ENCODE measurements at regions not wholly inside any gene's neighbourhood (a gene's known extent, or its start where the extent isn't known, plus 50 kb on each side); places are given as distances from the start of the nearest gene placed in this dataset.

DNA sequence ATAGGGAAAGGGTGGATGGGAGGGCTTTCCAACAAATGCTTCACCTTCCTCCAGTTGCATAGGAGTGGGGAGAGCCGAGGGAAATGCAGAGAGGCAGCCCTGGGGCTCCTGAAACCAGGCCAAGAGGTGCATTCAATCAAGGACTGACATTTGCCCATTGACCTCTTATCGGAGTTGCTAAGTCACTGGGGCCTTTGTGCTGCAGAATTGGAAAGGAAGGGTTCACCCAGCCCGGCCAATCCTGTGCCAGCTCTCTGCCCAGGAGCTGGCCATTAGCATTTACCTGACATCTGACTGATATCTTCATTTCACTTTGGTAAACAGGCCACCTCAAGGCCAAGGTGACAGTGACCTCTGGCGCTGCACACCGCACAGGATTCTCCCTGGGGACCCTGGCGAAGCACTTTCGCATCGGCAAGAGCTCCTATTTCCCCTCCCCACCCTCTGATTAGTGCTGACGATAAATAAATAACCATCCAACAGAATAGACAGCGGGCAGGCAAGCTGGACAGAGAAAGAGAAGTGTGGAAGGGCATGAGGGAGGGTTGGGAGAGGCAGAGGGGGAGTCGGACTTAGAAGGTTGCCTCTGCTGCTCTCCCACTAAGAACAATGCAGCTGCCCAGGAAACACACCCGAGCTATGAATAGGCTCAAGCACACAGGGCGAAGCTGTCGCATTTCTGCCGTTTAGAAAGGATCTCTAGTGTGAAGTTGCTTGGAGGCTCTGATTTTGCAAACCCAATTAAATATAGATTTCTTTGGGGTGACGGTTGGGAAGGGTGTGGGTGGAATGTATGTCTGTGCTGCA is 57.0 kb upstream of the BOD1 start:
- H3K36me3 ChIP-seq (ENCODE audit: insufficient read depth, low read length): no peaks in the 10 kb centered on the region
- DNase-seq (no peak), ATAC-seq (ENCODE audit: poor library complexity) (no peak)
- H3K9me3 Mint-ChIP-seq: no peaks in the 10 kb centered on the region
- no peaks in the 10 kb centered on the region for H3K36me3 Mint-ChIP-seq (ENCODE audit: low read depth)
- peaks cover 10 to 14% of the 10 kb centered on the region in 2 experiments for H3K9me3 ChIP-seq (ENCODE audit: control insufficient read depth in 1 of 2, insufficient read depth in 1 of 2, low read length in 2 of 2)
- H3K27me3 Mint-ChIP-seq: peaks cover 10% of the 10 kb centered on the region
- no peak overlapping the region for H3K27ac Mint-ChIP-seq
- H3K27ac ChIP-seq (ENCODE audit: low read depth in 1 of 2, low read length in 2 of 2): no peak overlapping the region
- TF ChIP-seq, protein P1, sequence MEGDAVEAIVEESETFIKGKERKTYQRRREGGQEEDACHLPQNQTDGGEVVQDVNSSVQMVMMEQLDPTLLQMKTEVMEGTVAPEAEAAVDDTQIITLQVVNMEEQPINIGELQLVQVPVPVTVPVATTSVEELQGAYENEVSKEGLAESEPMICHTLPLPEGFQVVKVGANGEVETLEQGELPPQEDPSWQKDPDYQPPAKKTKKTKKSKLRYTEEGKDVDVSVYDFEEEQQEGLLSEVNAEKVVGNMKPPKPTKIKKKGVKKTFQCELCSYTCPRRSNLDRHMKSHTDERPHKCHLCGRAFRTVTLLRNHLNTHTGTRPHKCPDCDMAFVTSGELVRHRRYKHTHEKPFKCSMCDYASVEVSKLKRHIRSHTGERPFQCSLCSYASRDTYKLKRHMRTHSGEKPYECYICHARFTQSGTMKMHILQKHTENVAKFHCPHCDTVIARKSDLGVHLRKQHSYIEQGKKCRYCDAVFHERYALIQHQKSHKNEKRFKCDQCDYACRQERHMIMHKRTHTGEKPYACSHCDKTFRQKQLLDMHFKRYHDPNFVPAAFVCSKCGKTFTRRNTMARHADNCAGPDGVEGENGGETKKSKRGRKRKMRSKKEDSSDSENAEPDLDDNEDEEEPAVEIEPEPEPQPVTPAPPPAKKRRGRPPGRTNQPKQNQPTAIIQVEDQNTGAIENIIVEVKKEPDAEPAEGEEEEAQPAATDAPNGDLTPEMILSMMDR (IDR thresholded peaks at IDR 0.05): no peak
- no peaks in the 10 kb centered on the region for H3K4me1 Mint-ChIP-seq (ENCODE audit: low read depth)
- no peak overlapping the region for H3K4me3 Mint-ChIP-seq
- POLR2A ChIA-PET: no interaction called here
- peaks cover 0 to 5% of the 10 kb centered on the region in 2 experiments for H3K27me3 ChIP-seq (ENCODE audit: control insufficient read depth in 1 of 2, insufficient read depth in 2 of 2, low read length in 2 of 2)
- H3K4me3 ChIP-seq (ENCODE audit: low read length): no peak overlapping the region
- intact Hi-C loops (cut with DNase I, micrococcal nuclease): no loop called here
- CTCF ChIA-PET: no interaction called here
- no peaks in the 10 kb centered on the region for H3K4me1 ChIP-seq (ENCODE audit: insufficient read depth, low read length)

DNA sequence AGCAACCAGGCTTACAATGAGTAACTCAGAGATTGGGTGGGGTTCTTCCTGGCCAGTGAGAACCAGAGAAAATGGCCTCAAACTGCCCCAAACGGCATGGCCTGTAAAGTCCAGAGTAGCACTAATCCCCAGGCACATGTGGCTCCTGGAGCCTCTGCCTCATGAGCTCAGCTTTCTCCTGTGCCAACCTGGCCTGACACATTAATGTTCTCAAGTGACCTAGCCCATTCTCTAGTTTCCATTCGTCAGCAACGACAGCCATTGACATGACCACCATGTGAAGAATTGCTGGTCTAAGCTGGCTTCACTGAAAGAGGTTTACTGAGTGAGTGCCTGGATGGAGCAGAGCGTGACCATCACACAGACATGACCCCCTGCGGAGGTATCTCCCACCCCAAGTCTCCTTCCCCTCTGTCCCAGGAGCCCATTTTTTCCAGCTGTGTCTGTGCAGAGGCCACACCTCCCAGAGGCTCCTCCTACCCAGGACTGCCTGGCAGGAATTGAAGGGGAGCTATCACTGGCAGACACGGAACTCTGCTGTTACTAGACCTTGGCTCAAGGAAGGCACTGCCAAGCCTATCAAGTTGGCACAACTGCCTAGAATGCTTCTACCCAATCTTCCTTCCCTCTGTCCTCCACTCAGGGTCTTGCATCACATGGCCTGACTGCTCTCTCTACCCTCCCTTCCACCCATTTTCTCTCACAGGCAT is 59.0 kb upstream of the BOD1 start:
- Mint-ChIP-seq H3K9me3 (no peaks in the 10 kb centered on the region), H3K4me1 (ENCODE audit: low read depth) (no peaks in the 10 kb centered on the region), H3K27me3 (peaks cover 10% of the 10 kb centered on the region), H3K27ac (no peak overlapping the region), H3K4me3 (no peak overlapping the region), H3K36me3 (ENCODE audit: low read depth) (no peaks in the 10 kb centered on the region)
- intact Hi-C loops (cut with DNase I, micrococcal nuclease): no loop called here
- DNase-seq (no peak), ATAC-seq (ENCODE audit: poor library complexity) (no peak)
- no peaks in the 10 kb centered on the region for H3K4me1 ChIP-seq (ENCODE audit: insufficient read depth, low read length)
- ChIA-PET POLR2A (interaction anchor here (0.6 kb wide), 1 partner anchor 314 kb away, joined by 3 read pairs; no protein-coding TSS in a partner anchor), CTCF (no interaction called here)
- H3K4me3 ChIP-seq (ENCODE audit: low read length): no peak overlapping the region
- no peaks in the 10 kb centered on the region for H3K36me3 ChIP-seq (ENCODE audit: insufficient read depth, low read length)
- TF ChIP-seq, protein P1 (IDR thresholded peaks at IDR 0.05): no peak
- H3K27me3 ChIP-seq (ENCODE audit: control insufficient read depth in 1 of 2, insufficient read depth in 2 of 2, low read length in 2 of 2): peaks cover 0 to 5% of the 10 kb centered on the region in 2 experiments
- H3K9me3 ChIP-seq (ENCODE audit: control insufficient read depth in 1 of 2, insufficient read depth in 1 of 2, low read length in 2 of 2): peaks cover 10 to 12% of the 10 kb centered on the region in 2 experiments
- H3K27ac ChIP-seq (ENCODE audit: low read depth in 1 of 2, low read length in 2 of 2): no peak overlapping the region

DNA sequence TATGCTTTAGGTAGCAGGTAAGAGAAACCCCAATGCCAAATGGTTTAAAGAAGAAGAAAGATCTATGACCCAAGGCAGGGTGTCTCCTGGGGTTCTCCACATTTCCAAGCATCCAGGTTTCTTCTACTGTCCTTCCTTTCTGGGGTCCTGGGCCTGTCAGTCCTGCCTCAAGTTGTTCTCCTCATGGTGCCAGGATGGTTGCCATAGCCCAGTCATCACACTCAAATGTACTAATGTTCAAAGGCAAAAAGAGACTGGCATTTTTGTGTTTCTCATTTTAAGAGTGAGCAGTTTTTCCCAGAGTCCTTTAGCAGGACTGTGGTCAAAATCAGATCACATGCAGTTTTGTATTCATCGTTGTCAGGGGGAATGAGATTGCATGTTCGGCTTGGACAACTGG is 59.9 kb upstream of the BOD1 start:
- ChIA-PET POLR2A (no interaction called here), CTCF (no interaction called here)
- Histone ChIP-seq H3K4me3 (ENCODE audit: low read length) (no peak overlapping the region), H3K9me3 (ENCODE audit: control insufficient read depth in 1 of 2, insufficient read depth in 1 of 2, low read length in 2 of 2) (peaks cover 10 to 12% of the 10 kb centered on the region in 2 experiments), H3K27me3 (ENCODE audit: control insufficient read depth in 1 of 2, insufficient read depth in 2 of 2, low read length in 2 of 2) (peaks cover 0 to 2% of the 10 kb centered on the region in 2 experiments), H3K36me3 (ENCODE audit: insufficient read depth, low read length) (no peaks in the 10 kb centered on the region), H3K4me1 (ENCODE audit: insufficient read depth, low read length) (no peaks in the 10 kb centered on the region), H3K27ac (ENCODE audit: low read depth in 1 of 2, low read length in 2 of 2) (no peak overlapping the region)
- Mint-ChIP-seq H3K27ac (no peak overlapping the region), H3K27me3 (peaks cover 8% of the 10 kb centered on the region), H3K36me3 (ENCODE audit: low read depth) (no peaks in the 10 kb centered on the region), H3K4me1 (ENCODE audit: low read depth) (no peaks in the 10 kb centered on the region), H3K4me3 (no peak overlapping the region), H3K9me3 (no peaks in the 10 kb centered on the region)
- TF ChIP-seq, protein P1 (IDR thresholded peaks at IDR 0.05): no peak
- intact Hi-C loops (cut with DNase I, micrococcal nuclease): no loop called here
- DNase-seq (no peak), ATAC-seq (ENCODE audit: poor library complexity) (no peak)

Measured in CD4-positive, alpha-beta T cell (primary cell).